ENCODE measurements at regions not wholly inside any gene's neighbourhood (a gene's known extent, or its start where the extent isn't known, plus 50 kb on each side); places are given as distances from the start of the nearest gene placed in this dataset.
"Not testable (repeated sequence)": the region's sequence is repeated elsewhere in the genome, so short reads cannot be mapped to it uniquely, and the experiment has no call there.

DNA sequence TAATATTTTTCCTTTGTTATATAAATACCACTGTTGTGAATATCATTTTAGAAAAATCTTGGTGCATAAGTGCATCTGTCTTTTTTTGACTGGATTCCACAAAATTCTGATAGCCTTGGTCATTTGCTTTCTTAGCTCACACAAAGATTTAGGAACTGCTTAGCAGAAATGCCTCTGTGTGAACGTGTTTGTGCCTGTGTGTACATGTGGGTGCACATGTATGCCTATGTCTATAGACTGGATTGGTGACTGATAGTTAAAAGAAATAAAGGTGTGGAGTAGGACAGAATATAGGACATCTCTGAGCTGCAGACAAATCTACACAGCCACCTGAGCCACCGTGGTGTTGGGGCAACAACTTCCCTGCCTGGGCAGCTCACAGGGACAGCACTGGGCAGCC lies 93.8 kb downstream of the TSN start:
- Mint-ChIP-seq H3K27ac (no peak overlapping the region), H3K9me3 (peaks cover 0 to 2% (median 0%) of the 10 kb centered on the region in 3 donors), H3K36me3 (no peaks in the 10 kb centered on the region), H3K27me3 (peaks cover 5% of the 10 kb centered on the region), H3K4me3 (no peak overlapping the region), H3K4me1 (no peaks in the 10 kb centered on the region)

GRCh38 chr2:121853149-121853548 lies 97.7 kb downstream of the TSN start:
- H3K4me1 Mint-ChIP-seq, H3K27me3 Mint-ChIP-seq, H3K4me3 Mint-ChIP-seq, H3K27ac Mint-ChIP-seq, H3K36me3 Mint-ChIP-seq: not testable (repeated sequence)
- H3K9me3 Mint-ChIP-seq = peaks cover 2 to 11% (median 9%) of the 10 kb centered on the region in 3 donors

DNA sequence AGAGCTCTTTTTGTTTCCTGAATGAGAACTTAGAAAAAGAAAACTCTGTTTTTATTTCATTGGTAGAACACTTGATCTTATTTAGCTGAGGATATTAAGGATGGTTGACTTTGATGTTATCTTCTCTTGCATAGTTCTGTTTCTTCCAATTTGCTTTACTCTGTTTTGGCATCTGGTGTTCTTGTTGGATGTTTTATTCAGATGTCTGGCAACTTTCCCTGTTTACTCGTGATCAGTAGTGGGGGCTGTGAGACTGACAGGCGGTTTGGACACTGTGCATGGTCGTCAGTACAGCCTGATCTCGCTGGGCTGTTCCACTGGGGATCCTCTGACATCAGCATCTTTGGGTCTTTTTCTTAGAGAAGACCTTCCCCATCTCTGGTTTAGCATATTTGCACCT lies 100.1 kb downstream of the TSN start:
- peaks cover 2 to 12% (median 9%) of the 10 kb centered on the region in 3 donors for H3K9me3 Mint-ChIP-seq
- no peaks in the 10 kb centered on the region for H3K36me3 Mint-ChIP-seq
- no peak overlapping the region for H3K27ac Mint-ChIP-seq
- no peaks in the 10 kb centered on the region for H3K4me1 Mint-ChIP-seq
- H3K27me3 Mint-ChIP-seq = peaks cover 8% of the 10 kb centered on the region
- H3K4me3 Mint-ChIP-seq = no peak overlapping the region

DNA sequence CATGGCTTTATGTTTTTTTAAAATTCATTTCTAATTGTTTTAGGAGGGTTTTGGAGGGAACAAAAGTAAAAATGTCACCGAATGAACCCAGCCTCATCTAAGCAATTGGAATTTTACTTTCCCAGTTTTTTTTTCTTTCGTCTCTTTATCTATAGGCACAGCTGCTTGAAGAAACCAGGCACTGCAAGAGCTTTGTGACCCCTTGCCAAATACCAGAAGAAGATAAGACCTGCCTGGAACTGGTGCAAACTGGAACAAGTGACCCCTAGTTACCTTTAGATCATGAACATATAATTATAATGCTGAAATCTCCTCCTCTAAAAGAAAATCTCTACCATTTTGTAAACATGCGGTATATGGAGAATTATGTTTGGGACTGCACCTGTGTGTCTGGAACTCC lies 100.9 kb downstream of the TSN start:
- Mint-ChIP-seq H3K36me3 (no peaks in the 10 kb centered on the region), H3K4me3 (no peak overlapping the region), H3K27me3 (peaks cover 9% of the 10 kb centered on the region), H3K9me3 (peaks cover 2 to 12% (median 9%) of the 10 kb centered on the region in 3 donors), H3K4me1 (no peaks in the 10 kb centered on the region), H3K27ac (no peak overlapping the region)

DNA sequence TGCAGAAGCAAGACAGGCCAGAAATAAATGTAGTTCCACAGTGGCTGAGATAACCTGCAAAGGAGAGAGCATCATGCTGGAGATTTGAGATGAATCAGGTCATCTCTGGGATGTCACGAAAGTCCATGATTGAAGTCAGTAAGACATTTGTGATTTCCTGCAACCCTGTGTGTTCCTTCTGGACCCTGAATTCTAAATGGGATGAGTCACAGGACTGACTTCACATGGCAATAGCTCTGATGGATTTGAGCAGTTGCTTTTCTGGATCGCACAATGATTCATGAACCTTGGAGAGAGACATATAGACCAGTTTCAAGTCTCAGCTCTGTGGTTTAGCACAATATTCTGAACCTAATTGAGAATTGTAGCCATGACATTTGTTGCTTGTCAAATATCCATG lies 102.9 kb downstream of the TSN start:
- H3K27ac Mint-ChIP-seq = no peak overlapping the region

GRCh38 chr2:121858847-121859246 lies 103.4 kb downstream of the TSN start:
- Mint-ChIP-seq H3K9me3 (peaks cover 6 to 13% (median 11%) of the 10 kb centered on the region in 3 donors), H3K36me3 (no peaks in the 10 kb centered on the region), H3K4me3 (no peak overlapping the region), H3K27me3 (peaks cover 12% of the 10 kb centered on the region), H3K27ac (no peak overlapping the region), H3K4me1 (no peaks in the 10 kb centered on the region)

More for the DNA sequence above, 102.9 kb downstream of the TSN start:
- peaks cover 4 to 12% (median 9%) of the 10 kb centered on the region in 3 donors for H3K9me3 Mint-ChIP-seq
- H3K4me3 Mint-ChIP-seq = no peak overlapping the region
- H3K27me3 Mint-ChIP-seq = peaks cover 11% of the 10 kb centered on the region
- H3K36me3 Mint-ChIP-seq = no peaks in the 10 kb centered on the region
- no peaks in the 10 kb centered on the region for H3K4me1 Mint-ChIP-seq

- H3K4me1 Mint-ChIP-seq = no peaks in the 10 kb centered on the region
- H3K27ac Mint-ChIP-seq = no peak overlapping the region
- peaks cover 13% of the 10 kb centered on the region for H3K27me3 Mint-ChIP-seq
Measured at GRCh38 chr2:121860033-121860757, 104.7 kb downstream of the TSN start.

DNA sequence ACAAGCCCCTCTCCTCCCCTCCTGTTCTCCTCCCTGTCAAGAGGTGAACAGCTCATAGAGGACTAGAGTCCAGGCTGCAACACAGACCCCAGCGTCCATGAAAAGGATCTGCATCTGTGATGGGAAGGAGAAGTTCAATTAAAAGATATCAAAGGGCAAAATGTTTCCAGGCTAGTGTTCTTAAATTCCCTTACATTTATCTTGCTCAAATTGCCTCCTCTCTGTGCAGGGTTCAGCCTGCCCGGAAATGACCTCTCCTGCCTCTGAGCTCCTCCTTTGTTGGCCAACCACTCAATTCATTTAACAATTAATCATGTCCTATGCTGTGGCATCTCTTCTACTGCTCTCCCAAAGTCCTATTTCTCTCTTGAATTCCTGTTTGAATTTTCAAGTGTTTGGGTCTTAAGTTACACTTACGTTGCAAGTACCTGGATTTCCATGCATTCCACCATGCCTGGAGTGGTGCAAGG lies 105.3 kb downstream of the TSN start:
- no peaks in the 10 kb centered on the region for H3K4me1 Mint-ChIP-seq
- peaks cover 4 to 6% (median 4%) of the 10 kb centered on the region in 3 donors for H3K9me3 Mint-ChIP-seq
- H3K36me3 Mint-ChIP-seq = no peaks in the 10 kb centered on the region
- no peak overlapping the region for H3K27ac Mint-ChIP-seq
- H3K27me3 Mint-ChIP-seq = peaks cover 13% of the 10 kb centered on the region
- H3K4me3 Mint-ChIP-seq = no peak overlapping the region

More at GRCh38 chr2:121860033-121860757, 104.7 kb downstream of the TSN start:
- Mint-ChIP-seq H3K36me3 (no peaks in the 10 kb centered on the region), H3K4me3 (no peak overlapping the region), H3K9me3 (peaks cover 4 to 9% (median 9%) of the 10 kb centered on the region in 3 donors)

- no peaks in the 10 kb centered on the region for H3K36me3 Mint-ChIP-seq
- no peak overlapping the region for H3K27ac Mint-ChIP-seq
- no peaks in the 10 kb centered on the region for H3K4me1 Mint-ChIP-seq
- peaks cover 4 to 6% (median 4%) of the 10 kb centered on the region in 3 donors for H3K9me3 Mint-ChIP-seq
- H3K27me3 Mint-ChIP-seq = peaks cover 12% of the 10 kb centered on the region
- H3K4me3 Mint-ChIP-seq = no peak overlapping the region
Measured at GRCh38 chr2:121862286-121862685, 106.8 kb downstream of the TSN start.

- H3K27ac Mint-ChIP-seq = no peak overlapping the region
- H3K9me3 Mint-ChIP-seq = peaks cover 2 to 4% (median 4%) of the 10 kb centered on the region in 3 donors
- H3K27me3 Mint-ChIP-seq = peaks cover 9% of the 10 kb centered on the region
- H3K4me1 Mint-ChIP-seq = no peaks in the 10 kb centered on the region
- no peaks in the 10 kb centered on the region for H3K36me3 Mint-ChIP-seq
- no peak overlapping the region for H3K4me3 Mint-ChIP-seq
Measured at GRCh38 chr2:121865914-121866313, 110.5 kb downstream of the TSN start.

DNA sequence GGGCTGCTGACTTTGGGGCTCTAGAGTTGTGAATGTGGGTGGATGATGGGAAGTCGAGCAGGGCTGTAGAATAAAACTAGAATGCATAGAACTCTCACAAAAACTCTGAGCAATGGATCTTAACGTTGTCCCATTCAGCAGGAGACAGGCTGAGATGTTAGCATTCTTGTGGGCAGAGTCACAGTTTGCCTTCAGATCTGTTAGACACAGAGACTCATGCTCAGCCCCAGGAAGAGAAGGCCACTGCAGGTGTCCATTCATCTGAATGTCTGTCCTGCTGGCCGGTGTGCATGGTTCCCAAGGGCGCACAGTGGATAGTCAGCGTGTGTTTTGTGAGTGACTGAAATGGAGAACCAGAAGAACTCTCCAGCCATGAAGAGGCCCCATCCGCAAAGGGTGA lies 111.3 kb downstream of the TSN start:
- Mint-ChIP-seq H3K27ac (no peak overlapping the region), H3K4me1 (no peaks in the 10 kb centered on the region), H3K27me3 (peaks cover 10% of the 10 kb centered on the region), H3K9me3 (peaks cover 2 to 4% (median 4%) of the 10 kb centered on the region in 3 donors), H3K36me3 (no peaks in the 10 kb centered on the region), H3K4me3 (no peak overlapping the region)

- H3K4me3 Mint-ChIP-seq = no peak overlapping the region
- peaks cover 2 to 4% (median 2%) of the 10 kb centered on the region in 3 donors for H3K9me3 Mint-ChIP-seq
- no peak overlapping the region for H3K27ac Mint-ChIP-seq
- H3K36me3 Mint-ChIP-seq = no peaks in the 10 kb centered on the region
- peaks cover 8% of the 10 kb centered on the region for H3K27me3 Mint-ChIP-seq
- H3K4me1 Mint-ChIP-seq = no peaks in the 10 kb centered on the region
Measured at GRCh38 chr2:121868652-121869051, 113.2 kb downstream of the TSN start.

DNA sequence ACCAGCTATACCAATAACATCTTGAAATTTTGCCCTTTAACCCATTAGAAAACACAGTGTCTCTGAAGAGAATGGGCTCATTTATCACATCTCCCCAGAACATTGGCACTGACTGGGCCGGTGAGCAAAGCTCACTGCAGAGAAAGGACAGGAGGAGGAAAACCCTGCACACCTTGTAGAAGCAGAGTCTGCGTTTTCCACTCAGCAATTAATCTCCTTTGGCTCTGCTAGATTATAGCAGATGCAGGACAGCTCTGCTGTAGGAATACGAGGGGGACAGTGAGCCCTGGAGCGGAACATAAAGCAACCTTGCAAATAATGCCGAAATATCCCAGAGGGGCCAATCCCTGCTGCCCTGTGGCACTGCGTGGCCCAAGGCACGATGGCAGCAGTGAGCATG lies 113.9 kb downstream of the TSN start:
- peaks cover 8% of the 10 kb centered on the region for H3K27me3 Mint-ChIP-seq
- no peaks in the 10 kb centered on the region for H3K4me1 Mint-ChIP-seq
- no peak overlapping the region for H3K27ac Mint-ChIP-seq
- H3K4me3 Mint-ChIP-seq = no peak overlapping the region
- no peaks in the 10 kb centered on the region for H3K9me3 Mint-ChIP-seq
- H3K36me3 Mint-ChIP-seq = no peaks in the 10 kb centered on the region

- no peaks in the 10 kb centered on the region for H3K4me1 Mint-ChIP-seq
- H3K27me3 Mint-ChIP-seq = peaks cover 8% of the 10 kb centered on the region
- H3K27ac Mint-ChIP-seq = no peak overlapping the region
- H3K36me3 Mint-ChIP-seq = no peaks in the 10 kb centered on the region
- no peak overlapping the region for H3K4me3 Mint-ChIP-seq
- no peaks in the 10 kb centered on the region for H3K9me3 Mint-ChIP-seq
Measured at GRCh38 chr2:121869873-121870272, 114.4 kb downstream of the TSN start.

GRCh38 chr2:121872651-121873050 lies 117.2 kb downstream of the TSN start:
- no peaks in the 10 kb centered on the region for H3K4me1 Mint-ChIP-seq
- no peak overlapping the region for H3K27ac Mint-ChIP-seq
- peaks cover 3% of the 10 kb centered on the region for H3K27me3 Mint-ChIP-seq
- H3K9me3 Mint-ChIP-seq = no peaks in the 10 kb centered on the region
- H3K4me3 Mint-ChIP-seq = no peak overlapping the region
- H3K36me3 Mint-ChIP-seq = no peaks in the 10 kb centered on the region

- H3K27ac Mint-ChIP-seq = no peak overlapping the region
- no peaks in the 10 kb centered on the region for H3K9me3 Mint-ChIP-seq
Measured at GRCh38 chr2:121873864-121874263, 118.4 kb downstream of the TSN start.

More at GRCh38 chr2:121873864-121874263, 118.4 kb downstream of the TSN start:
- H3K36me3 Mint-ChIP-seq = no peaks in the 10 kb centered on the region
- no peaks in the 10 kb centered on the region for H3K4me1 Mint-ChIP-seq
- peaks cover 3% of the 10 kb centered on the region for H3K27me3 Mint-ChIP-seq
- H3K4me3 Mint-ChIP-seq = no peak overlapping the region
